HL-60 (cell line): ENCODE measurements at regions not wholly inside any gene's neighbourhood (a gene's known extent, or its start where the extent isn't known, plus 50 kb on each side); places are given as distances from the start of the nearest gene placed in this dataset.

Source experiments
- DNase-seq, 2 experiments: peaks; one replicate each; pipeline ENCODE4 v3.0.0-alpha.2; 2010 to 2020; ENCODE audit warnings: low read depth in 1 of 2, low spot score in 1 of 2
- H3K27ac ChIP-seq: fragments of 250-450 bp; sonication (Bioruptor Pico); replicated peaks from 2 replicates; pipeline ENCODE4 v1.5.1; 2020; ENCODE audit warnings: mild to moderate bottlenecking, moderate library complexity
- H3K27me3 ChIP-seq: fragments of 250-450 bp; sonication (Bioruptor Pico); 2 replicates; pipeline ENCODE4 v1.5.1; 2021; ENCODE audit warnings: mild to moderate bottlenecking, moderate library complexity; ENCODE audit not compliant: insufficient read depth, poor library complexity, severe bottlenecking
- H3K4me3 ChIP-seq: replicated peaks from 2 replicates; pipeline ENCODE4 v1.5.1; 2011; ENCODE audit warnings: mild to moderate bottlenecking, control low read depth, low read length; ENCODE audit not compliant: insufficient read depth
- GABPA ChIP-seq: IDR thresholded peaks from 2 replicates; pipeline ENCODE4 v1.6.1; 2012; ENCODE audit warnings: low read depth
- POLR2AphosphoS5 ChIP-seq: IDR thresholded peaks from 2 replicates; pipeline ENCODE4 v1.6.1; 2012; ENCODE audit warnings: low read depth
- SPI1 ChIP-seq: IDR thresholded peaks from 2 replicates; pipeline ENCODE4 v1.6.1; 2012; ENCODE audit warnings: low read depth, mild to moderate bottlenecking, borderline replicate concordance
- TF ChIP-seq, protein P1 (sequence below): IDR thresholded peaks from 2 replicates; pipeline ENCODE4 v1.6.1; 2012; ENCODE audit warnings: low read depth; ENCODE audit not compliant: insufficient replicate concordance
- TF ChIP-seq, protein P2 (sequence below): IDR thresholded peaks from one replicate; pipeline ENCODE4 v1.5.1; 2011; ENCODE audit warnings: low read length, control low read depth, inconsistent platforms; ENCODE audit not compliant: insufficient read depth

DNA sequence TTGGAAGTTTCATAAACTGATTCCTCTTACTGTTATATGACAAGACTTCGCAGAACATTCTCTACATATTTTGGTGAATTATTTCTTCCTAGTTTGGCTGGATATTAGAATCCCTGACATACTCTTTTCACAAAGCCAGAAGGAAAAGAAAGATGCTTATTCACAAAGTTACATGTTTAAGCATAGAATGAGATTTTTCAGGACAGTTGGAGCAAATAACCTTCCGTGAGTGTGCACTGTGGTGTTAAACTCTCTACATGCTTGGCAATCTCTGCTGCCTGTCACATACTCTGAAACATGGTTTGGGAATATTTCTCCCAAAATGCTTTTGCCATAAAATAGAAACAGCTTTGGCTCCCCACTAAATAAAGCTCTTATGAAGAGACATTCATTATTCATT lies 230.0 kb upstream of the MTNR1B start:
- Histone ChIP-seq H3K27ac (no peak overlapping the region), H3K4me3 (no peak overlapping the region), H3K27me3 (no peaks in the 10 kb centered on the region)
- TF ChIP-seq GABPA (no peak), POLR2AphosphoS5 (no peak)
- TF ChIP-seq, protein P1, sequence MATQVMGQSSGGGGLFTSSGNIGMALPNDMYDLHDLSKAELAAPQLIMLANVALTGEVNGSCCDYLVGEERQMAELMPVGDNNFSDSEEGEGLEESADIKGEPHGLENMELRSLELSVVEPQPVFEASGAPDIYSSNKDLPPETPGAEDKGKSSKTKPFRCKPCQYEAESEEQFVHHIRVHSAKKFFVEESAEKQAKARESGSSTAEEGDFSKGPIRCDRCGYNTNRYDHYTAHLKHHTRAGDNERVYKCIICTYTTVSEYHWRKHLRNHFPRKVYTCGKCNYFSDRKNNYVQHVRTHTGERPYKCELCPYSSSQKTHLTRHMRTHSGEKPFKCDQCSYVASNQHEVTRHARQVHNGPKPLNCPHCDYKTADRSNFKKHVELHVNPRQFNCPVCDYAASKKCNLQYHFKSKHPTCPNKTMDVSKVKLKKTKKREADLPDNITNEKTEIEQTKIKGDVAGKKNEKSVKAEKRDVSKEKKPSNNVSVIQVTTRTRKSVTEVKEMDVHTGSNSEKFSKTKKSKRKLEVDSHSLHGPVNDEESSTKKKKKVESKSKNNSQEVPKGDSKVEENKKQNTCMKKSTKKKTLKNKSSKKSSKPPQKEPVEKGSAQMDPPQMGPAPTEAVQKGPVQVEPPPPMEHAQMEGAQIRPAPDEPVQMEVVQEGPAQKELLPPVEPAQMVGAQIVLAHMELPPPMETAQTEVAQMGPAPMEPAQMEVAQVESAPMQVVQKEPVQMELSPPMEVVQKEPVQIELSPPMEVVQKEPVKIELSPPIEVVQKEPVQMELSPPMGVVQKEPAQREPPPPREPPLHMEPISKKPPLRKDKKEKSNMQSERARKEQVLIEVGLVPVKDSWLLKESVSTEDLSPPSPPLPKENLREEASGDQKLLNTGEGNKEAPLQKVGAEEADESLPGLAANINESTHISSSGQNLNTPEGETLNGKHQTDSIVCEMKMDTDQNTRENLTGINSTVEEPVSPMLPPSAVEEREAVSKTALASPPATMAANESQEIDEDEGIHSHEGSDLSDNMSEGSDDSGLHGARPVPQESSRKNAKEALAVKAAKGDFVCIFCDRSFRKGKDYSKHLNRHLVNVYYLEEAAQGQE, result no peak
- TF ChIP-seq, protein P2, sequence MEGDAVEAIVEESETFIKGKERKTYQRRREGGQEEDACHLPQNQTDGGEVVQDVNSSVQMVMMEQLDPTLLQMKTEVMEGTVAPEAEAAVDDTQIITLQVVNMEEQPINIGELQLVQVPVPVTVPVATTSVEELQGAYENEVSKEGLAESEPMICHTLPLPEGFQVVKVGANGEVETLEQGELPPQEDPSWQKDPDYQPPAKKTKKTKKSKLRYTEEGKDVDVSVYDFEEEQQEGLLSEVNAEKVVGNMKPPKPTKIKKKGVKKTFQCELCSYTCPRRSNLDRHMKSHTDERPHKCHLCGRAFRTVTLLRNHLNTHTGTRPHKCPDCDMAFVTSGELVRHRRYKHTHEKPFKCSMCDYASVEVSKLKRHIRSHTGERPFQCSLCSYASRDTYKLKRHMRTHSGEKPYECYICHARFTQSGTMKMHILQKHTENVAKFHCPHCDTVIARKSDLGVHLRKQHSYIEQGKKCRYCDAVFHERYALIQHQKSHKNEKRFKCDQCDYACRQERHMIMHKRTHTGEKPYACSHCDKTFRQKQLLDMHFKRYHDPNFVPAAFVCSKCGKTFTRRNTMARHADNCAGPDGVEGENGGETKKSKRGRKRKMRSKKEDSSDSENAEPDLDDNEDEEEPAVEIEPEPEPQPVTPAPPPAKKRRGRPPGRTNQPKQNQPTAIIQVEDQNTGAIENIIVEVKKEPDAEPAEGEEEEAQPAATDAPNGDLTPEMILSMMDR, result no peak
- no peak for DNase-seq

DNA sequence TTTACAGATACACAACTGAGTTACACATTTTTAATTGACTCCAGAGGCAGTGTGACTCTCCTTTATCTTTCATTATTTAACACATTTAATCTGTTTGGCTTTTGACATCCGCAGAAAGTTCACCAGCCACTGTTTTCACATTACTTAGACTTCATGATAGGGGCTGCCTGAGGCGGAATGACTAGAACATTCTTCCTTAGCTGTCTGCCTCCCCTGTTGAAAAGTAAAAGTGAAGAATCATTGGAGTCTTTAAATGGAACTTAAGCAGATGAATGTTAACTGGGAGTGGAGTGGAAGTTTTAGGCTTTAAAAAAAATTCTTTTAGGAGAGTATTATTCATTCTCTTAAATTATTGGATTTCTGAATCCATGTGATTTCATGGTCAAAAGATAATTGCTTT lies 229.2 kb upstream of the MTNR1B start:
- TF ChIP-seq, protein P1, result no peak
- TF ChIP-seq, protein P2, result no peak
- no peak for TF ChIP-seq POLR2AphosphoS5
- no peak for TF ChIP-seq GABPA
- TF ChIP-seq SPI1, result no peak
- no peak overlapping the region for H3K27ac ChIP-seq
- H3K27me3 ChIP-seq, result no peaks in the 10 kb centered on the region
- H3K4me3 ChIP-seq, result no peak overlapping the region
- no peak for DNase-seq

DNA sequence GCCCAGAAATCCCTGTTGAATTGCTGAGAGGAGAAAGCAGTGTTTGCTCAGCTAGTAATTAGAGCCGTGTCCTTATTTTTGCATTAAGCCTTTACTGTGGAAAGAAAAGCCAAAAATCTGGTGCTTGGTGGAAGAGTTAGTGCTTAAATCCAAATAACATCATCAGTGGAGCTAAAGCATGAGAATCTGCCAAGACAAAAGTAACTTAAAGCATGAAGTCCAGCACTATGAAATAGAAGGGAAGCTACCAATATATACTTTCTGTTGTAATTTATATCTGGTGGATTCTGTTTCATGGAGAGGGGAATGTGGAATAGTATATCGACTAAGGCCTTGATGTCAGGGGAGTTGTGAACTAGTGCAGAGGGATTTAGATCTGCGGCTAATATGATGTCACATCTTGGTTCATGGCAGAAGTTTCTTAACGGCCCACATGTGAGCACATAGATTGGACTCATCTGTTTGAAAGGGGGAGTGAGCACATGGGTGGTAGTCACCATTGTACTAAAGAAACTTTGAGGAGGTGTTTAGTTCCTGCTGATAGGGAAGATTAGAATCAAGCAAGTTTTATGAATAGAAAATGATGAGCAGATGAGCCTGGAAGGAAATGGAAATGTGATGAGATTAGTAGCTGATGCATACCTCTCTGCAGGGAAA lies 224.4 kb upstream of the MTNR1B start:
- TF ChIP-seq SPI1, result no peak
- no peak for TF ChIP-seq GABPA
- TF ChIP-seq, protein P1, result no peak
- TF ChIP-seq, protein P2, result no peak
- no peak for TF ChIP-seq POLR2AphosphoS5
- H3K27me3 ChIP-seq, result no peaks in the 10 kb centered on the region
- DNase-seq, result no peak
- H3K4me3 ChIP-seq, result no peak overlapping the region
- no peak overlapping the region for H3K27ac ChIP-seq
